SK-N-SH (cell line): ENCODE measurements at regions not wholly inside any gene's neighbourhood (a gene's known extent, or its start where the extent isn't known, plus 50 kb on each side); places are given as distances from the start of the nearest gene placed in this dataset.

ENCODE experiments used
- CTCF ChIA-PET: fragments of 300-600, 350-600 bp; formaldehyde crosslinking; extraction: SDS; loops from one replicate; lab custom pipeline; 2021; lab: Yijun Ruan, JAX
- POLR2A ChIA-PET: fragments of 350-600 bp; sonication (Branson Sonifier 250); formaldehyde crosslinking; extraction: SDS; loops from one replicate; lab custom pipeline; 2020; ENCODE audit warnings: antibody characterized with exemption, inconsistent platforms; lab: Yijun Ruan, JAX
- DNase-seq: peaks from one replicate; pipeline ENCODE4 v3.0.0; 2012
- H2AFZ ChIP-seq: fragments of 200-600 bp; sonication (generic); 2 replicates; pipeline ENCODE4 v1.8.1; 2016; ENCODE audit warnings: antibody characterized with exemption, mild to moderate bottlenecking, low read depth
- H3F3A ChIP-seq: fragments of 200-600 bp; sonication (generic); replicated peaks from 2 replicates; pipeline ENCODE3; 2016; ENCODE audit warnings: antibody characterized with exemption, mild to moderate bottlenecking; ENCODE audit not compliant: insufficient read depth
- H3K27ac ChIP-seq, 2 experiments: fragments of 200-500 bp in 1 of 2; fragments of 200-600 bp in 1 of 2; sonication (Bioruptor generic) in 1 of 2; sonication (generic), shearing (Covaris generic) in 1 of 2; 2 replicates each; pipeline versions ENCODE4 v1.5.1 to v1.6.1; 2014 to 2016; ENCODE audit warnings: low read depth in 2 of 2, inconsistent platforms in 1 of 2, low read length in 1 of 2, mild to moderate bottlenecking in 1 of 2, mixed read lengths in 1 of 2
- H3K27me3 ChIP-seq: fragments of 200-600 bp; sonication (generic), shearing (Covaris generic); 2 replicates; pipeline ENCODE4 v1.6.1; 2016; ENCODE audit warnings: mixed run types; ENCODE audit not compliant: insufficient read depth
- H3K36me3 ChIP-seq, 2 experiments: fragments of 200-500 bp in 1 of 2; fragments of 200-600 bp in 1 of 2; sonication (Bioruptor generic) in 1 of 2; sonication (generic) in 1 of 2; replicated peaks in 1 of 2; 2 replicates each; pipeline versions ENCODE3 to v1.5.1; 2014 to 2016; ENCODE audit warnings: low read length in 1 of 2, mild to moderate bottlenecking in 1 of 2; ENCODE audit not compliant: insufficient read depth in 2 of 2, control insufficient read depth in 1 of 2
- H3K4me1 ChIP-seq, 2 experiments: fragments of 200-500 bp in 1 of 2; fragments of 200-600 bp in 1 of 2; sonication (Bioruptor generic) in 1 of 2; sonication (generic), shearing (Covaris generic) in 1 of 2; 2 replicates each; pipeline versions ENCODE4 v1.5.1 to v1.6.1; 2014 to 2016; ENCODE audit warnings: low read depth in 1 of 2, low read length in 1 of 2, mixed run types in 1 of 2; ENCODE audit not compliant: insufficient read depth in 2 of 2, control insufficient read depth in 1 of 2
- H3K4me2 ChIP-seq: fragments of 200-600 bp; sonication (generic), shearing (Covaris generic); 2 replicates; pipeline ENCODE4 v1.6.1; 2017; ENCODE audit warnings: mixed run types
- H3K4me3 ChIP-seq, 2 experiments: fragments of 200-500 bp in 1 of 2; fragments of 200-600 bp in 1 of 2; sonication (Bioruptor generic) in 1 of 2; sonication (generic), shearing (Covaris generic) in 1 of 2; 2 replicates each; pipeline versions ENCODE4 v1.5.1 to v1.8.1; 2014 to 2016; ENCODE audit warnings: low read depth in 2 of 2, inconsistent platforms in 1 of 2, low read length in 1 of 2, mild to moderate bottlenecking in 1 of 2, mixed read lengths in 1 of 2, moderate library complexity in 1 of 2
- H3K79me2 ChIP-seq: fragments of 200-600 bp; sonication (generic); 2 replicates; pipeline ENCODE4 v1.8.1; 2017; ENCODE audit warnings: mild to moderate bottlenecking; ENCODE audit not compliant: insufficient read depth
- H3K9ac ChIP-seq: fragments of 200-600 bp; sonication (generic); 2 replicates; pipeline ENCODE4 v1.6.1; 2017; ENCODE audit warnings: mixed run types
- H3K9me2 ChIP-seq: fragments of 200-600 bp; sonication (generic); 2 replicates; pipeline ENCODE4 v1.6.1; 2017; ENCODE audit warnings: mixed run types
- H3K9me3 ChIP-seq: fragments of 200-600 bp; sonication (generic); 2 replicates; pipeline ENCODE4 v1.6.1; 2017; ENCODE audit warnings: mixed run types, mild to moderate bottlenecking, moderate library complexity
- H4K20me1 ChIP-seq: fragments of 200-600 bp; sonication (generic); 2 replicates; pipeline ENCODE4 v1.6.1; 2017; ENCODE audit warnings: mild to moderate bottlenecking, mixed run types; ENCODE audit not compliant: insufficient read depth
- CHD2 ChIP-seq: fragments of 150-350 bp; IDR thresholded peaks from 2 replicates; pipeline ENCODE4 v1.6.1; 2018; ENCODE audit warnings: low read length; ENCODE audit not compliant: partially characterized antibody
- EP300 ChIP-seq, 2 experiments: IDR thresholded peaks; 2 replicates each; pipeline versions ENCODE4 v1.4.0 to v1.6.1; 2012; ENCODE audit warnings: borderline replicate concordance in 1 of 2, low read depth in 1 of 2, low read length in 1 of 2
- EZH2phosphoT487 ChIP-seq: fragments of 200-600 bp; sonication (generic); IDR thresholded peaks from 2 replicates; pipeline ENCODE4 v1.6.1; 2017; ENCODE audit warnings: low read depth, mixed run types, mild to moderate bottlenecking, antibody characterized with exemption, moderate library complexity, borderline replicate concordance
- FOXJ3 ChIP-seq: sonication (generic); formaldehyde crosslinking; IDR thresholded peaks from 2 replicates; pipeline ENCODE4 v1.5.1; 2020; ENCODE audit warnings: mild to moderate bottlenecking, missing genetic modification reagents
- GABPA ChIP-seq: IDR thresholded peaks from 2 replicates; pipeline ENCODE4 v1.4.0; 2012; ENCODE audit warnings: low read depth, mild to moderate bottlenecking
- JUND ChIP-seq: IDR thresholded peaks from 2 replicates; pipeline ENCODE4 v1.4.0; 2012
- MXI1 ChIP-seq: IDR thresholded peaks from 2 replicates; pipeline ENCODE4 v1.6.1; 2012; ENCODE audit warnings: mild to moderate bottlenecking, low read depth, low read length, improper control_type of control experiment
- NFIC ChIP-seq: IDR thresholded peaks from 2 replicates; pipeline ENCODE4 v1.4.0; 2012; ENCODE audit warnings: borderline replicate concordance
- NRF1 ChIP-seq: IDR thresholded peaks from 2 replicates; pipeline ENCODE4 v1.6.1; 2012; ENCODE audit warnings: low read depth, mild to moderate bottlenecking, low read length
- RCOR1 ChIP-seq: fragments of 150-350 bp; IDR thresholded peaks from 2 replicates; pipeline ENCODE4 v1.6.1; 2017; ENCODE audit warnings: antibody characterized with exemption, low read length
- RFX5 ChIP-seq: IDR thresholded peaks from 2 replicates; pipeline ENCODE4 v1.6.1; 2012; ENCODE audit warnings: mild to moderate bottlenecking, improper control_type of control experiment, low read length
- TCF12 ChIP-seq: IDR thresholded peaks from 2 replicates; pipeline ENCODE4 v1.4.0; 2012
- TEAD4 ChIP-seq: IDR thresholded peaks from 2 replicates; pipeline ENCODE4 v1.4.0; 2012; ENCODE audit warnings: mild to moderate bottlenecking, borderline replicate concordance; ENCODE audit not compliant: insufficient read depth
- YY1 ChIP-seq: IDR thresholded peaks from 2 replicates; pipeline ENCODE4 v1.4.0; 2012; ENCODE audit warnings: low read depth, mild to moderate bottlenecking
- WGBS: methylation state at CpG from one replicate; pipeline ENCODE4 v1.1.6; 2017; ENCODE audit warnings: low lambda C conversion rate; 5-methylcytosine and 5-hydroxymethylcytosine counted together
- TF ChIP-seq, protein P1 (sequence below): IDR thresholded peaks from 2 replicates; pipeline ENCODE4 v1.4.0; 2012; ENCODE audit warnings: low read depth, borderline replicate concordance
- TF ChIP-seq, protein P2 (sequence below): IDR thresholded peaks from 2 replicates; pipeline ENCODE4 v1.6.1; 2012; ENCODE audit warnings: mild to moderate bottlenecking, low read depth, low read length, moderate library complexity
- TF ChIP-seq, protein P3 (sequence below): fragments of 150-350 bp; IDR thresholded peaks from 2 replicates; pipeline ENCODE4 v1.6.1; 2016; ENCODE audit warnings: mild to moderate bottlenecking, low read depth, low read length
- TF ChIP-seq, protein P4 (sequence below): IDR thresholded peaks from 2 replicates; pipeline ENCODE4; 2012

DNA sequence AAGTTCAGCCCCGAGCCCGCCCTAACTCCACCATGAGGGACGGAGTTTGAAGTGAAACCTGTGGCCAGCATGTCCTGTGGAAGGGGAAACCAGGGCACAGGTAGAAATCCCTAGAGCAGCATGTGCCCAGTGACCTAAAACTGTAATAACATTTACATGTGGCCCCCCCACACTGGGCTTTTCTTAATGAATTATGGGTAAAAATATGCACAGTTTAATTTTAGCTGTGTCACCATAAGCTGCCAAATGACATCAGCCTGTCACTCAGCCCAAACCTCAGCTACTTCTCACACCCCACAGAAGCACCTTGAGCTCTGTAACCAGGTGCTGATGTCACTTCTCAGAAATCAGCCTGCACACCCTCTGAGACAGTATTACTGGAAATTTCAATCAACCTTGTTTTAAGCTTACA lies 50.0 kb upstream of the SLC19A1 start:
- ChIA-PET CTCF (interaction anchor here (0.8 to 2.5 kb wide), 4 partner anchors 15 to 228 kb away, joined by 3 to 26 read pairs (median 4); no protein-coding TSS in a partner anchor), POLR2A (interaction anchor here (1.2 kb wide), 1 partner anchor 36 kb away, joined by 5 read pairs; no protein-coding TSS in a partner anchor)
- Histone ChIP-seq H4K20me1 (no peaks in the 10 kb centered on the region), H3K4me2 (no peak overlapping the region), H3F3A (no peaks in the 10 kb centered on the region), H2AFZ (no peak overlapping the region), H3K9me2 (no peaks in the 10 kb centered on the region), H3K36me3 (no peaks in the 10 kb centered on the region), H3K9ac (no peak overlapping the region), H3K9me3 (no peaks in the 10 kb centered on the region; the same call in 1 of the 2 replicates), H3K27ac (no peak overlapping the region), H3K79me2 (no peaks in the 10 kb centered on the region), H3K4me3 (no peak overlapping the region), H3K27me3 (no peaks in the 10 kb centered on the region), H3K4me1 (peaks cover 0 to 14% of the 10 kb centered on the region in 2 experiments; a peak in 1 of 4 replicates)
- TF ChIP-seq MXI1 (no peak), JUND (no peak), EP300 (IDR thresholded peaks at IDR 0.05; ENCODE audit: borderline replicate concordance in 1 of 2, low read depth in 1 of 2, low read length in 1 of 2) (no peak), RCOR1 (no peak), RFX5 (no peak), GABPA (no peak), NRF1 (no peak), TCF12 (no peak), FOXJ3 (CRISPR knock-in tag) (no peak), YY1 (no peak), NFIC (no peak), TEAD4 (no peak), EZH2phosphoT487 (no peak), CHD2 (no peak)
- TF ChIP-seq, protein P1, sequence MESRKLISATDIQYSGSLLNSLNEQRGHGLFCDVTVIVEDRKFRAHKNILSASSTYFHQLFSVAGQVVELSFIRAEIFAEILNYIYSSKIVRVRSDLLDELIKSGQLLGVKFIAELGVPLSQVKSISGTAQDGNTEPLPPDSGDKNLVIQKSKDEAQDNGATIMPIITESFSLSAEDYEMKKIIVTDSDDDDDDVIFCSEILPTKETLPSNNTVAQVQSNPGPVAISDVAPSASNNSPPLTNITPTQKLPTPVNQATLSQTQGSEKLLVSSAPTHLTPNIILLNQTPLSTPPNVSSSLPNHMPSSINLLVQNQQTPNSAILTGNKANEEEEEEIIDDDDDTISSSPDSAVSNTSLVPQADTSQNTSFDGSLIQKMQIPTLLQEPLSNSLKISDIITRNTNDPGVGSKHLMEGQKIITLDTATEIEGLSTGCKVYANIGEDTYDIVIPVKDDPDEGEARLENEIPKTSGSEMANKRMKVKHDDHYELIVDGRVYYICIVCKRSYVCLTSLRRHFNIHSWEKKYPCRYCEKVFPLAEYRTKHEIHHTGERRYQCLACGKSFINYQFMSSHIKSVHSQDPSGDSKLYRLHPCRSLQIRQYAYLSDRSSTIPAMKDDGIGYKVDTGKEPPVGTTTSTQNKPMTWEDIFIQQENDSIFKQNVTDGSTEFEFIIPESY = no peak
- TF ChIP-seq, protein P2, sequence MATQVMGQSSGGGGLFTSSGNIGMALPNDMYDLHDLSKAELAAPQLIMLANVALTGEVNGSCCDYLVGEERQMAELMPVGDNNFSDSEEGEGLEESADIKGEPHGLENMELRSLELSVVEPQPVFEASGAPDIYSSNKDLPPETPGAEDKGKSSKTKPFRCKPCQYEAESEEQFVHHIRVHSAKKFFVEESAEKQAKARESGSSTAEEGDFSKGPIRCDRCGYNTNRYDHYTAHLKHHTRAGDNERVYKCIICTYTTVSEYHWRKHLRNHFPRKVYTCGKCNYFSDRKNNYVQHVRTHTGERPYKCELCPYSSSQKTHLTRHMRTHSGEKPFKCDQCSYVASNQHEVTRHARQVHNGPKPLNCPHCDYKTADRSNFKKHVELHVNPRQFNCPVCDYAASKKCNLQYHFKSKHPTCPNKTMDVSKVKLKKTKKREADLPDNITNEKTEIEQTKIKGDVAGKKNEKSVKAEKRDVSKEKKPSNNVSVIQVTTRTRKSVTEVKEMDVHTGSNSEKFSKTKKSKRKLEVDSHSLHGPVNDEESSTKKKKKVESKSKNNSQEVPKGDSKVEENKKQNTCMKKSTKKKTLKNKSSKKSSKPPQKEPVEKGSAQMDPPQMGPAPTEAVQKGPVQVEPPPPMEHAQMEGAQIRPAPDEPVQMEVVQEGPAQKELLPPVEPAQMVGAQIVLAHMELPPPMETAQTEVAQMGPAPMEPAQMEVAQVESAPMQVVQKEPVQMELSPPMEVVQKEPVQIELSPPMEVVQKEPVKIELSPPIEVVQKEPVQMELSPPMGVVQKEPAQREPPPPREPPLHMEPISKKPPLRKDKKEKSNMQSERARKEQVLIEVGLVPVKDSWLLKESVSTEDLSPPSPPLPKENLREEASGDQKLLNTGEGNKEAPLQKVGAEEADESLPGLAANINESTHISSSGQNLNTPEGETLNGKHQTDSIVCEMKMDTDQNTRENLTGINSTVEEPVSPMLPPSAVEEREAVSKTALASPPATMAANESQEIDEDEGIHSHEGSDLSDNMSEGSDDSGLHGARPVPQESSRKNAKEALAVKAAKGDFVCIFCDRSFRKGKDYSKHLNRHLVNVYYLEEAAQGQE = no peak
- TF ChIP-seq, protein P3, sequence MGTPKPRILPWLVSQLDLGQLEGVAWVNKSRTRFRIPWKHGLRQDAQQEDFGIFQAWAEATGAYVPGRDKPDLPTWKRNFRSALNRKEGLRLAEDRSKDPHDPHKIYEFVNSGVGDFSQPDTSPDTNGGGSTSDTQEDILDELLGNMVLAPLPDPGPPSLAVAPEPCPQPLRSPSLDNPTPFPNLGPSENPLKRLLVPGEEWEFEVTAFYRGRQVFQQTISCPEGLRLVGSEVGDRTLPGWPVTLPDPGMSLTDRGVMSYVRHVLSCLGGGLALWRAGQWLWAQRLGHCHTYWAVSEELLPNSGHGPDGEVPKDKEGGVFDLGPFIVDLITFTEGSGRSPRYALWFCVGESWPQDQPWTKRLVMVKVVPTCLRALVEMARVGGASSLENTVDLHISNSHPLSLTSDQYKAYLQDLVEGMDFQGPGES = no peak
- TF ChIP-seq, protein P4, sequence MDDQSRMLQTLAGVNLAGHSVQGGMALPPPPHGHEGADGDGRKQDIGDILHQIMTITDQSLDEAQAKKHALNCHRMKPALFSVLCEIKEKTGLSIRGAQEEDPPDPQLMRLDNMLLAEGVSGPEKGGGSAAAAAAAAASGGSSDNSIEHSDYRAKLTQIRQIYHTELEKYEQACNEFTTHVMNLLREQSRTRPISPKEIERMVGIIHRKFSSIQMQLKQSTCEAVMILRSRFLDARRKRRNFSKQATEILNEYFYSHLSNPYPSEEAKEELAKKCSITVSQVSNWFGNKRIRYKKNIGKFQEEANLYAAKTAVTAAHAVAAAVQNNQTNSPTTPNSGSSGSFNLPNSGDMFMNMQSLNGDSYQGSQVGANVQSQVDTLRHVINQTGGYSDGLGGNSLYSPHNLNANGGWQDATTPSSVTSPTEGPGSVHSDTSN = no peak
- DNase-seq = no peak
- 92% methylated on average over 3 of the region's 3 CpGs for WGBS
